Testis (tissue), 2 donors: ENCODE measurements at regions not wholly inside any gene's neighbourhood (a gene's known extent, or its start where the extent isn't known, plus 50 kb on each side); places are given as distances from the start of the nearest gene placed in this dataset.

Experiments used
- DNase-seq: peaks from one replicate; pipeline ENCODE4 v3.0.0-alpha.2; 2019
- H3K27ac ChIP-seq, 2 donors: fragments of 200-600 bp; sonication (generic); one replicate each; pipeline ENCODE4 v1.5.1; 2019
- H3K27me3 ChIP-seq: fragments of 200-600 bp; sonication (generic); one replicate; pipeline ENCODE4 v1.5.1; 2019
- H3K36me3 ChIP-seq: fragments of 200-600 bp; sonication (generic); one replicate; pipeline ENCODE4 v1.5.1; 2017; ENCODE audit warnings: low read depth; ENCODE audit errors: missing control alignments
- H3K4me1 ChIP-seq: fragments of 200-600 bp; sonication (generic); one replicate; pipeline ENCODE4 v1.5.1; 2019
- H3K4me3 ChIP-seq, 2 donors: fragments of 200-600 bp; sonication (generic); one replicate each; pipeline ENCODE4 v1.5.1; 2017 to 2019
- H3K9me3 ChIP-seq: fragments of 200-600 bp; sonication (generic); one replicate; pipeline ENCODE4 v1.5.1; 2017
- POLR2A ChIP-seq: fragments of 450-650 bp; IDR thresholded peaks from one replicate; pipeline ENCODE4 v1.6.1; 2017; ENCODE audit warnings: antibody characterized with exemption, mild to moderate bottlenecking, moderate library complexity
- WGBS, 2 donors: methylation state at CpG; one replicate each; pipeline ENCODE4 v1.1.5; 2018; 5-methylcytosine and 5-hydroxymethylcytosine counted together
- intact Hi-C: fragments of 100-400 bp; cut with DNase I; formaldehyde crosslinking; loops from one replicate; pipeline ENCODE4 v1.15.1; 2023; ENCODE audit warnings: low total_unique reads
- TF ChIP-seq, protein P1 (sequence below), 3 experiments: fragments of 450-650 bp in 2 of 3; fragments of 200-600 bp in 1 of 3; sonication (generic) in 1 of 3; IDR thresholded peaks; one replicate each; pipeline ENCODE4 v1.5.1; 2016 to 2019; ENCODE audit warnings: antibody characterized with exemption in 3 of 3, mild to moderate bottlenecking in 2 of 3, moderate library complexity in 1 of 3

DNA sequence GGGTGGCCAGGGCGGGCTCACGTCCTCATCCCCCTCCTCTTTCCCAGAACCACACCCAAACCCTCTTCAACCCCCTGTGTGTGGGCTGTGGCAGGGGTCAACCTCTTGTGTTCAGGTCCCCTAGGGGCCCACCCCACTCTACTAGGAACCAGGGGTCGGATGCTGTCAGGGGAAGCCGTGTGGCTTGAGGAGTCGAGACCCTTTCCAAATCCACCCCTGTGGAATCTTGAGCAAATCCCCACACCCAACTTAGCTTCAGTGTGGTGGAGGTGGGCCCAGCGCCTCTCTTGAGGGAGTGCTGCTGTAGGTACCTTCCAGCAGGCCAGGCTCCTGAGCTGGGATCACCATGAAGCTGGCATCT is 121.5 kb downstream of the MRM1 start:
- H3K27me3 ChIP-seq, result no peaks in the 10 kb centered on the region
- peaks cover 9% of the 10 kb centered on the region for H3K4me1 ChIP-seq
- 47 to 57% methylated on average over 4 to 6 of the region's 6 CpGs for WGBS, 2 donors
- H3K4me3 ChIP-seq, result peak overlapping the region; percentile 43 to 66
- intact Hi-C loops, result no loop called here
- TF ChIP-seq, protein P1, sequence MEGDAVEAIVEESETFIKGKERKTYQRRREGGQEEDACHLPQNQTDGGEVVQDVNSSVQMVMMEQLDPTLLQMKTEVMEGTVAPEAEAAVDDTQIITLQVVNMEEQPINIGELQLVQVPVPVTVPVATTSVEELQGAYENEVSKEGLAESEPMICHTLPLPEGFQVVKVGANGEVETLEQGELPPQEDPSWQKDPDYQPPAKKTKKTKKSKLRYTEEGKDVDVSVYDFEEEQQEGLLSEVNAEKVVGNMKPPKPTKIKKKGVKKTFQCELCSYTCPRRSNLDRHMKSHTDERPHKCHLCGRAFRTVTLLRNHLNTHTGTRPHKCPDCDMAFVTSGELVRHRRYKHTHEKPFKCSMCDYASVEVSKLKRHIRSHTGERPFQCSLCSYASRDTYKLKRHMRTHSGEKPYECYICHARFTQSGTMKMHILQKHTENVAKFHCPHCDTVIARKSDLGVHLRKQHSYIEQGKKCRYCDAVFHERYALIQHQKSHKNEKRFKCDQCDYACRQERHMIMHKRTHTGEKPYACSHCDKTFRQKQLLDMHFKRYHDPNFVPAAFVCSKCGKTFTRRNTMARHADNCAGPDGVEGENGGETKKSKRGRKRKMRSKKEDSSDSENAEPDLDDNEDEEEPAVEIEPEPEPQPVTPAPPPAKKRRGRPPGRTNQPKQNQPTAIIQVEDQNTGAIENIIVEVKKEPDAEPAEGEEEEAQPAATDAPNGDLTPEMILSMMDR (IDR thresholded peaks at IDR 0.05), result no peak
- TF ChIP-seq POLR2A, result no peak
- no peak overlapping the region for H3K27ac ChIP-seq
- no peak for DNase-seq
- no peaks in the 10 kb centered on the region for H3K9me3 ChIP-seq
- H3K36me3 ChIP-seq, result no peaks in the 10 kb centered on the region

GRCh38 chr17:36723459-36724025 is 122.2 kb downstream of the MRM1 start:
- Histone ChIP-seq H3K36me3 (no peaks in the 10 kb centered on the region), H3K9me3 (no peaks in the 10 kb centered on the region), H3K4me3 (no peak overlapping the region), H3K27me3 (no peaks in the 10 kb centered on the region), H3K4me1 (peaks cover 9% of the 10 kb centered on the region), H3K27ac (no peak overlapping the region)
- TF ChIP-seq POLR2A, result no peak
- TF ChIP-seq, protein P1 (IDR thresholded peaks at IDR 0.05), result no peak
- WGBS, 2 donors, result 68 to 84% methylated on average over 6 of the region's 6 CpGs
- no peak for DNase-seq
- intact Hi-C loops, result no loop called here

DNA sequence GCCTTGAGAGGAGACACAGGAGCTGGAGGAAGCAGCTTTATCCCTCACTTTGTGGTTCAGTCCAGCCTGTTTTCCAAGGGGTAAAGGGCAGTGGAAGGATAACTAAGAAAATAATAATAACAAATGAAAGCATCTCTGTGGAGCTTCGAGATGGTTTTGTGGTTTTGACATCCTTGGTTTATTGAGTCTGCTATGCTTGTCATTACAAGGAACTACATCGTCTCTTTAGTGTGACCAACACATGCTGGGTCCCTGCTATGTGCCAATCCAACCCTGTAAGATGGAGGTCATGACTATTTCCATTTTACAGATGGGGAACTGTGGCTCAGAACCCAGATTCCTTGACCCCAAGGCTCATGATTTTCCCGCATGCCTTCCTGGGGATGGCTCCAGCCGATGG is 124.8 kb downstream of the MRM1 start:
- H3K9me3 ChIP-seq, result no peaks in the 10 kb centered on the region
- H3K4me1 ChIP-seq, result peaks cover 9% of the 10 kb centered on the region
- no peak for TF ChIP-seq POLR2A
- TF ChIP-seq, protein P1 (IDR thresholded peaks at IDR 0.05), result no peak
- H3K36me3 ChIP-seq, result no peaks in the 10 kb centered on the region
- no peak for DNase-seq
- no peak overlapping the region for H3K27ac ChIP-seq
- WGBS, 2 donors, result 93 to 100% methylated on average over 4 of the region's 4 CpGs
- no peak overlapping the region for H3K4me3 ChIP-seq
- no peaks in the 10 kb centered on the region for H3K27me3 ChIP-seq
- intact Hi-C loops, result no loop called here

DNA sequence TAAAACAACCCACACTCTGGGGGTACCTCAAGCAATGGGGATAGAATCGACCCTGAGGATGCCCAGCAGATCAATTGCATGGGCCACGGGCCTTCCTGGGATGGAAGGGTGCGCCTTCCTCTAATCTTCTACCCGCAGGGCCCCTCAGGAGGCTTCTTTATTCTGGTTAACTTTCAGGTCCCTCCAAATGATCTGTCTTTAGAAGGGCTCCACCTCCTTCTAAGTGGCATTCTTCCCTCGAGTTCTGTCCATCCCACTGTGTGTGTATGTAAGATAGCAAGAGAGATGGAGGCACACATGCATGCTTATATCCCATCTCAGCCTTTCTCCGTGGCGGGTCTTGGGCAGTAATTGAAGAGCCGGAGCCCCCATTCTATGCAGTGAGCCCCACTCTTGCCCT is 125.7 kb downstream of the MRM1 start:
- no peaks in the 10 kb centered on the region for H3K9me3 ChIP-seq
- no peak overlapping the region for H3K27ac ChIP-seq
- intact Hi-C loops, result no loop called here
- H3K36me3 ChIP-seq, result no peaks in the 10 kb centered on the region
- 83 to 90% methylated on average over 8 of the region's 8 CpGs for WGBS, 2 donors
- no peak overlapping the region for H3K4me3 ChIP-seq
- no peak for DNase-seq
- H3K27me3 ChIP-seq, result no peaks in the 10 kb centered on the region
- TF ChIP-seq, protein P1 (IDR thresholded peaks at IDR 0.05), result no peak
- no peak for TF ChIP-seq POLR2A
- H3K4me1 ChIP-seq, result peaks cover 6% of the 10 kb centered on the region

GRCh38 chr17:36727577-36727976 is 126.2 kb downstream of the MRM1 start:
- no peaks in the 10 kb centered on the region for H3K9me3 ChIP-seq
- H3K4me3 ChIP-seq, result no peak overlapping the region
- H3K27ac ChIP-seq, result no peak overlapping the region
- intact Hi-C loops, result no loop called here
- 46 to 58% methylated on average over 3 to 4 of the region's 4 CpGs for WGBS, 2 donors
- H3K4me1 ChIP-seq, result peaks cover 4% of the 10 kb centered on the region
- H3K27me3 ChIP-seq, result no peaks in the 10 kb centered on the region
- no peaks in the 10 kb centered on the region for H3K36me3 ChIP-seq
- DNase-seq, result no peak
- TF ChIP-seq POLR2A, result no peak
- TF ChIP-seq, protein P1 (IDR thresholded peaks at IDR 0.05), result no peak
